Spleen (tissue), 11 donors: ENCODE measurements at regions not wholly inside any gene's neighbourhood (a gene's known extent, or its start where the extent isn't known, plus 50 kb on each side); places are given as distances from the start of the nearest gene placed in this dataset.

ENCODE experiments used
- DNase-seq: peaks from one replicate; pipeline ENCODE4 v3.0.0-alpha.2; 2020
- H3K27ac ChIP-seq, 8 donors: fragments of 200-600 bp; sonication (generic) in 7 of 8; 1 replicate in 4 of 8; 2 replicates in 4 of 8; pipeline versions ENCODE4 v1.5.0 to v1.8.0; 2016 to 2021; ENCODE audit warnings: inconsistent platforms in 4 of 8, mild to moderate bottlenecking in 4 of 8, moderate library complexity in 1 of 8
- H3K27me3 ChIP-seq, 7 donors: fragments of 200-600 bp; sonication (generic) in 6 of 7; replicated peaks in 1 of 7; 1 replicate in 4 of 7; 2 replicates in 3 of 7; pipeline versions ENCODE4 v1.5.0 to v1.8.0; 2016 to 2021; ENCODE audit warnings: inconsistent platforms in 3 of 7, mild to moderate bottlenecking in 1 of 7
- H3K36me3 ChIP-seq, 6 donors: fragments of 200-600 bp; sonication (generic) in 5 of 6; 1 replicate in 4 of 6; 2 replicates in 2 of 6; pipeline versions ENCODE4 v1.5.0 to v1.8.0; 2016 to 2021; ENCODE audit warnings: inconsistent platforms in 2 of 6
- H3K4me1 ChIP-seq, 6 donors: fragments of 200-600 bp; sonication (generic) in 5 of 6; 1 replicate in 3 of 6; 2 replicates in 3 of 6; pipeline versions ENCODE4 v1.5.0 to v1.8.0; 2016 to 2021; ENCODE audit warnings: inconsistent platforms in 3 of 6
- H3K4me3 ChIP-seq, 8 donors: fragments of 200-600 bp; sonication (generic) in 7 of 8; 1 replicate in 4 of 8; 2 replicates in 4 of 8; pipeline versions ENCODE4 v1.5.0 to v1.8.0; 2016 to 2021; ENCODE audit warnings: inconsistent platforms in 4 of 8, mild to moderate bottlenecking in 4 of 8, moderate library complexity in 2 of 8
- H3K9me3 ChIP-seq, 8 donors: fragments of 200-600 bp; sonication (generic) in 7 of 8; 1 replicate in 4 of 8; 2 replicates in 4 of 8; pipeline versions ENCODE4 v1.5.0 to v1.8.0; 2016 to 2021; ENCODE audit warnings: inconsistent platforms in 4 of 8
- CTCF ChIP-seq, 11 experiments: fragments of 200-600 bp in 7 of 11; fragments of 450-650 bp in 4 of 11; sonication (generic) in 4 of 11; IDR thresholded peaks in 8 of 11; conservative IDR thresholded peaks in 3 of 11; 1 replicate in 7 of 11; 2 replicates in 4 of 11; pipeline versions ENCODE4 v1.4.0 to v1.8.0; 2016 to 2021; ENCODE audit warnings: antibody characterized with exemption in 11 of 11, inconsistent platforms in 4 of 11, mild to moderate bottlenecking in 1 of 11
- POLR2A ChIP-seq, 3 donors: fragments of 450-650 bp; IDR thresholded peaks; one replicate each; pipeline ENCODE4 v1.5.1; 2017; ENCODE audit warnings: antibody characterized with exemption in 3 of 3, mild to moderate bottlenecking in 1 of 3
- POLR2AphosphoS5 ChIP-seq, 3 donors: sonication (generic); formaldehyde crosslinking; IDR thresholded peaks; one replicate each; pipeline ENCODE4 v1.5.1; 2017; ENCODE audit warnings: antibody characterized with exemption in 3 of 3
- WGBS, 5 donors: extraction: QIAGEN DNeasy Blood & Tissue Kit in 3 of 5; methylation state at CpG; one replicate each; pipeline versions ENCODE4 v1.1.5 to v1.1.7; 2013 to 2018; 5-methylcytosine and 5-hydroxymethylcytosine counted together
- intact Hi-C: fragments of 100-400 bp; cut with DNase I; formaldehyde crosslinking; loops from one replicate; pipeline ENCODE4 v1.15.0; 2023; ENCODE audit warnings: low total_unique reads
- donor health status: healthy with polysubstance abuse.
- donor health status: DM: no; HTN: no; CAD: no; lungs with moderate emphysema.
- donor health status: DM: no; HTN: no; CAD: no.
- donor health status: Bipolar disorder and iron deficiency.
- donor health status: healthy.
- donor health status: DM: no; HTN: no; CAD: no.
- donor health status: DM: yes; HTN: yes; CAD: no.

- TF ChIP-seq CTCF (IDR thresholded peaks at IDR 0.05 in 8 of 11, conservative IDR thresholded peaks at IDR 0.05 in 3 of 11) (no peak), POLR2A (IDR thresholded peaks at IDR 0.05) (no peak), POLR2AphosphoS5 (IDR thresholded peaks at IDR 0.05) (no peak)
- 78 to 86% (median 82%) methylated on average over 11 of the region's 11 CpGs for WGBS, 5 donors
- Histone ChIP-seq H3K4me1 (peaks cover 0 to 13% (median 3%) of the 10 kb centered on the region in 6 donors), H3K4me3 (no peak overlapping the region), H3K27me3 (no peaks in the 10 kb centered on the region), H3K27ac (no peak overlapping the region), H3K9me3 (peaks cover 0 to 8% (median 3%) of the 10 kb centered on the region in 8 donors), H3K36me3 (no peaks in the 10 kb centered on the region)
- intact Hi-C loops = no loop called here
- no peak for DNase-seq
Observed at GRCh38 chr4:7132249-7132648, 60.1 kb upstream of the SORCS2 start.

GRCh38 chr4:7131498-7132031 is 60.8 kb upstream of the SORCS2 start:
- peaks cover 0 to 13% (median 3%) of the 10 kb centered on the region in 6 donors for H3K4me1 ChIP-seq
- H3K27ac ChIP-seq = no peak overlapping the region
- peak in 1 of 11 experiments; percentile 5 for TF ChIP-seq CTCF (IDR thresholded peaks at IDR 0.05 in 8 of 11, conservative IDR thresholded peaks at IDR 0.05 in 3 of 11)
- no peak for TF ChIP-seq POLR2AphosphoS5 (IDR thresholded peaks at IDR 0.05)
- no peak overlapping the region for H3K4me3 ChIP-seq
- no peaks in the 10 kb centered on the region for H3K27me3 ChIP-seq
- H3K36me3 ChIP-seq = no peaks in the 10 kb centered on the region
- H3K9me3 ChIP-seq = peaks cover 0 to 8% (median 3%) of the 10 kb centered on the region in 8 donors
- DNase-seq = no peak
- intact Hi-C loops = no loop called here
- 52 to 67% (median 65%) methylated on average over 3 of the region's 3 CpGs for WGBS, 5 donors

- DNase-seq = no peak
- TF ChIP-seq POLR2AphosphoS5 (IDR thresholded peaks at IDR 0.05) (no peak), CTCF (IDR thresholded peaks at IDR 0.05 in 8 of 11, conservative IDR thresholded peaks at IDR 0.05 in 3 of 11) (no peak), POLR2A (IDR thresholded peaks at IDR 0.05) (no peak)
- Histone ChIP-seq H3K9me3 (peaks cover 0 to 8% (median 3%) of the 10 kb centered on the region in 8 donors), H3K27me3 (no peaks in the 10 kb centered on the region), H3K27ac (no peak overlapping the region), H3K4me1 (peaks cover 0 to 13% (median 3%) of the 10 kb centered on the region in 6 donors), H3K36me3 (no peaks in the 10 kb centered on the region), H3K4me3 (no peak overlapping the region)
- intact Hi-C loops = no loop called here
- WGBS, 5 donors = 86 to 94% (median 93%) methylated on average over 5 of the region's 5 CpGs
Observed at GRCh38 chr4:7130621-7131211, 61.6 kb upstream of the SORCS2 start.

- Histone ChIP-seq H3K4me3 (no peak overlapping the region), H3K9me3 (peaks cover 0 to 8% (median 3%) of the 10 kb centered on the region in 8 donors), H3K36me3 (no peaks in the 10 kb centered on the region), H3K27me3 (no peaks in the 10 kb centered on the region), H3K4me1 (peaks cover 0 to 6% (median 2%) of the 10 kb centered on the region in 6 donors), H3K27ac (no peak overlapping the region)
- intact Hi-C loops = no loop called here
- no peak for TF ChIP-seq POLR2AphosphoS5 (IDR thresholded peaks at IDR 0.05)
- TF ChIP-seq POLR2A (IDR thresholded peaks at IDR 0.05) = no peak
- TF ChIP-seq CTCF (IDR thresholded peaks at IDR 0.05 in 8 of 11, conservative IDR thresholded peaks at IDR 0.05 in 3 of 11) = no peak
- DNase-seq = no peak
- 79 to 86% (median 85%) methylated on average over 24 to 28 of the region's 28 CpGs for WGBS, 5 donors
Observed at GRCh38 chr4:7129871-7130620, 62.2 kb upstream of the GRPEL1 start.
